HG03139 (cell line): ENCODE measurements at regions not wholly inside any gene's neighbourhood (a gene's known extent, or its start where the extent isn't known, plus 50 kb on each side); places are given as distances from the start of the nearest gene placed in this dataset.

Source experiments
- ATAC-seq: cut with Tn5 transposase; IDR thresholded peaks from one replicate; pipeline ENCODE4 v1.9.1; 2021; ENCODE audit not compliant: unreplicated experiment

GRCh38 chr2:111676291-111676822 is 207.6 kb downstream of the ANAPC1 start:
- ATAC-seq, result no peak

DNA sequence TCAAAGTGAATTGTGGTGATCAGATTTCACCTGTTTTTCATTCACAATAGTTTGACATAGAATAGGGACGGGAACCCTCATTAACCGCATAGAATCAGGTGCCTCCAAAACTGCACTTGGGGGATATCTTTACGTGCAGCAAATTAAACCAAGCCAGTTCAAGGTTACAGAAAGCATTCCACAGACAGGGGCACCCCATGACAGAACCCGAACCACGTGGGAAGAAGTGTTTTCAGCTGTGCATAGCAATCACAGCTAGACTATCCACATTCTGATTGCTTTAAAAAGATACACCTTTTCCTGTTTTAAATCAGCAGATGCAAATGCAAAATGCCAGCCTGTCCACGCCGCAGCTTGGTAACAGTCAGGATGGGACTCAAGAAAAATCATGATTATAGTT is 205.8 kb downstream of the ANAPC1 start:
- no peak for ATAC-seq

DNA sequence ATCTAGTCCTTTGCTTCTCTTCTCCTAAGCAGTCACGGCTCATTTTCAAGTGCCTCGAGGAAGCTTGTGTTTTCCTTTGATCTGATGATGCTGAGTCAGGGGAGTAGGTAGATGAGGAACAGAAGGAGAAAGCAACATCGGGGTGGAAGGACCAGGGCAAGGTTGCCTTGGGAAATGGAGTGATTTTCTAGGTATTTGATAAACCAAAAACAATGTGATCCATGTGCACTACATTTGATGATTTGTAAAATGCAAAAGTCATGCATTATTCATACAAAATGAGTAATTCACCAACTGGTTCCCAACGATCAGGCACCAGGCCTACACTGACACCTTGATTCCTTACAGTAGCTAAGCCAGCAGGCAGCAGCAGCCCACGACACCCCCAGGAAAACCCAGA is 205.3 kb downstream of the ANAPC1 start:
- no peak for ATAC-seq

- ATAC-seq, result no peak
Observed at GRCh38 chr2:111679202-111679601, 204.8 kb downstream of the ANAPC1 start.

DNA sequence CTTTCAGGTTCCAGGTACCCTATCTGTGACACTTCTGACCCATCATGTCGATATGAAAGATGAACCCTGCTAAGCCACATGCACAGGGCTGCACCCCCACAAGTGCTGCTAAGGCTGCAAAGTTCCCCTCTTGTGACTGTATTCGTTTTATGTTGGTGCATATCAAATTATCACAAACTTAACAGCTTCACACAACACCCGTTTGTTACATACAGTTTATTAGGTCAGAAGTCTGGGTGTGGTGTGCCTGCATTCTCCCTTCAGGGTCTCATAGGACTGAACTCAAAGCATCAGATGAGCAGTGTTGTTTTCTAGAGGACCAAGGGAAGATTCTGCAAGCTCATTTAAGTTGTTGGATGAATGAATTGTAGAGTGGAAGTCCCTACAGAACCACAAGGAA is 199.4 kb downstream of the ANAPC1 start:
- ATAC-seq, result no peak

- ATAC-seq, result no peak
Observed at GRCh38 chr2:111685342-111685741, 198.7 kb downstream of the ANAPC1 start.

DNA sequence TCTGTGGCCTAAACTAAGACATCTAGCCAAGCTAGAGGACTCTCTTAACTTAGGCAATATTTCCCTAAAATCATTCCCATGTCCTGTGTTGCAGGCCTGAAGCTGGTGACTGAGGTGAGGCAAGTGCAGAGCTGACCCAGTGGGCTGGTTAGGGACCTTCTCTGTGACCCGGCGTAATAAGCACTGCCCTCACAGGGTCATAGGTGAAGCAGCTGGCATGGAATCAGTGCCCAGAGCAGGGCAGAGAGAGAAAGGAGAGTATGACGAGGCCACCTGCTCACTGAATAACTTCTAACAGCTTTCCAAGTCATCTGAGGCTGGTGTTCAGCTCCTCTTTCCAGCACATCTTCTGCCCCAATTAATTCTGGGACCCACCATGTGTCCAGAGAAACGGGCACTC is 197.0 kb downstream of the ANAPC1 start:
- ATAC-seq, result no peak

- no peak for ATAC-seq
Observed at GRCh38 chr2:111687911-111688310, 196.1 kb downstream of the ANAPC1 start.

GRCh38 chr2:111688482-111688881 is 195.5 kb downstream of the ANAPC1 start:
- ATAC-seq, result no peak

GRCh38 chr2:111689174-111689573 is 194.8 kb downstream of the ANAPC1 start:
- ATAC-seq, result no peak

DNA sequence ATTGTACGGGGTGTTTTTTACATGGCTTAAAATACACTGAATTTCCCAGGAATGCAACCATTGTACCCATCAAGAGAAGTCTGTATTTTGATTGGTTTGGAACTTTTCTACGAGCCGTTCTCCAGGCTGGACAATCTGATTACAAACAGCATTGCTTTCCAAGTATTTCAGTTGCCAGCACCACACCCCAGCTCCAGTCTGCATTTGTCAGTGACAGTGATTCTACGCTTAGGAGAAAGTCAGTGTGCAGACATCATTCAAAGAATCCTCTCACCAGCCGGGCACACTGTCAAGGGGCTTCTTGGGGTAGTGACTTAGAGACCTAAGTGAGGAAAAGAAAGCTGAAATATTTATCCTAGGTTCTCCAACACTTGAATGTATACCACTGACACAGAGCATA is 194.1 kb downstream of the ANAPC1 start:
- no peak for ATAC-seq

GRCh38 chr2:111691164-111691875 is 192.7 kb downstream of the ANAPC1 start:
- no peak for ATAC-seq

GRCh38 chr2:111692311-111692710 is 191.7 kb downstream of the ANAPC1 start:
- no peak for ATAC-seq

DNA sequence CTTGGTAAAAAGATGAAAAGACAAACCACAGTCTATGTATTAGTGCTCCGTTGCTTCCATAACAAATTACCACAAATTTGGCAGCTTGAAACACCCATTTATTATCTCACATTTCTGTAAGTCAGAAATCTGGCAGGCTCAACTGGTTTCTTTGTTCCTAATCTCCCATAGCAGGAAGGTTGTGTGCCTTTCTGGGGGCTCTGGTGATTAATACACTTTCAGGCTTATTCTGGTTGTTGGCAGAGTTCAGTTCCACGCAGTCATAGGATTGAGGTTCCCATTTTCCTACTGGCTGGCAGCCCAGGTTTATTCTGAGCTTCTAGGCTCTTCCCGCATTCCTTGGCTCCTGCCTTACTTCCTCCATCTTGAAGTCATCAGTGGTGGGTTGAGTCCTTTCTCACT is 189.3 kb downstream of the ANAPC1 start:
- ATAC-seq, result no peak

- ATAC-seq, result no peak
Observed at GRCh38 chr2:111695441-111696007, 188.5 kb downstream of the ANAPC1 start.

DNA sequence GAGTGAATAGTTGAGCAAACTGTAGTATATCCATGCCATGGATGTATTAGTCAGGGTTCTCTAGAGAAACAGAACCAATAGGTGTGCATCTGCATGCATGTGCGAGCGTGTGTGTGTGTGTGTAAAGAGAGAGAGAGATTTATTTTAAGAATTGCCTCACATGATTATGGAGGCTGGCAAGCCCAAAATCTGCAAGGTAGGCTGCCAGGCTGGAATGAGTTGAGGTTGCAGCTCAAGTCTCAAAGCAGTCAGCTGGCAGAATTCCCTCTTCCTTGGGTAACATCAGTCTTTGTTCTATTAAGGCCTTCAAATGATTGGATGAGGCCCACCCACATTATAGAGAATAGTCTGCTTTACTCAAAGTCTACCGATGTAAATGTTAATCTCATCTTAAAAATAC is 187.8 kb downstream of the ANAPC1 start:
- no peak for ATAC-seq

DNA sequence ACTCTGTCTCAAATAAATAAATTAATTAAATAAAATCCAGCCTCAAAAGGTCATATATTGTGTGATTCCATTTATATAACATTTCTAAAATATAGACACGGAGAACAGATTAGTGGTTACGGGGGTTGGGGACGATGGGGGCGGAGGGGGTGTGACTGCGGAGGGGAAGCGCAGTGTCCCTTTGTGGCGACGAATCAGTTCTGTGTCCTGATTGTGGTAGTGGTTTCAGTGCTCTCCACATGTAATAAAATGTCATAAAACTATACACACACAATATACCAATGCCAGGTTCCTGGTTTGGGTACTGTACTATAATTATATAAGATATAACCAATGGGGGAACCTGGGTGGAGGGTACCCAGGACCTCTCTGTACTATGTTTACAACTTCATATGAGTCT is 186.4 kb downstream of the ANAPC1 start:
- ATAC-seq, result no peak

GRCh38 chr2:111698089-111698488 is 185.9 kb downstream of the ANAPC1 start:
- no peak for ATAC-seq

DNA sequence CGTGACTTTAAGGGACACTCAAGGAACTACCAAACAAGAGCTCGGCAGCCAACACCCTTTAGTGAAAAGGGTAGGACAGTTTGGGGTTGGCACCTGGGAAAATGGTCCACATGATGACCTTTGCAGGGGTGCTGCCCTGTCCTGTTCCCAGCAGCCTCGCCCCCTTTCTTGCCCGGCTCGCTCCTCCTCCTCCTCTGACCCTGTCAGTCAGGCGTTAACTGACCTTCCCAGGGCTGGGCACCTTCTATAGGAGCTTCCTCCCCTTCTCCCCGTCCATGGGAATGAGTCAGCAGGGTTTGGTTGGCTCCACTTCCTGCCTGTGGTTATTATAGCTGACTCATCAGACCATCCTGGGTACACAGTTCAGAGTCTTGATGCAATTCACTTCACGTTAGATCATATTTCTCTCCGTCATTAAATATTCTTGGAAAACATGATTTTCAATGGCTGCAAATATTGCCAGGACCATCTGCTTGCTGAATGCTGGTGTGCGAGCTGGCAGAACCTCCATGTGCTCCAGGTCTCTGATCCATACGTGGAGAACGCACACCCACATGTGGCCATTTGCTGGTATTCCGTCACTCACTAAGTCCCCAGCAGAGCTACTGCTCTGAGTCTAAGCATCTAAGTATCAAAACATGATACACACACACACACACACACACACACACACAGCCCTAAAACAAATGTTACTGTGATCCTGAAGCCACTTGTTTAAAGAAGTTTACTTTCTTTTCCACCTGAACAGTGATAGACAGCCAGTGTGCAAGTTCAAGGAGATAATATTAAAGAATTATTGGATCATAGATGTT is 185.0 kb downstream of the ANAPC1 start:
- ATAC-seq, result no peak

DNA sequence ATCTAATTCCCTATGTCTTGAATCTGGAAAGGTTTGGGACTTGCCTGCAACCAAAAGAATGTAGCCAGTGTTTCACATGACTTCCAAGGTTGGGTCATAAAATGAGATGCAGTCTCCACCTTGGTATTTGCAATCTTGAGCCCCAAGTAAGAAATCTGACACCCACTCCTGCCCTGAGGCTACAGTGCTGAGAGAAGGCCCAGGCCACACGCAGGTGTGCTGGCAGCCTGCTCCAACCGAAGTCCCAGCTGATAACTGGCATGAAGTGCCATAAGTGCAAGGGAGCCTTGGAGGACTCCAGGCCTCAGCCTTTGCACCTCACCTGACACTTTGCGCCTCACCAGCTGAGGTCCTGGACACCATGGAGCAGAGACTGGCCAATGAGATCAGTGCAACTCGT is 182.7 kb downstream of the ANAPC1 start:
- no peak for ATAC-seq

DNA sequence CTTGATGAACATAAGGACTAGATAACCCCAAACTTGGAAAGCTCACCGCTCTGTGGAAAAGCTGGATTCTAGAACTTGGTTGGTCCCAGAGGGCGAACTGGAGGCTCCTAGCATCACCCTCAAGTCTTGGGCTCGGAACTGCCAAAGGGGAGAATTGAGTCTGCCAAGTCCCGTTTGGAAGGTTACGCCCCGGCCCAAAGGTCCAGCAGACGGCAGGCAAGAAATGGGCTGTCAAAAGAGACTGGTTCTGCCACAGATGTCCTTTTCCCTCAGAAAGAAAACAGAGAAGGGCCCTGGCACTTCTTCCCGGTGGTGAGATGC is 182.2 kb downstream of the ANAPC1 start:
- no peak for ATAC-seq
